ENCODE measurements at regions not wholly inside any gene's neighbourhood (a gene's known extent, or its start where the extent isn't known, plus 50 kb on each side); places are given as distances from the start of the nearest gene placed in this dataset.

GRCh38 chr5:116660929-116661328 is 86.3 kb upstream of the SEMA6A start:
- DNase-seq (ENCODE audit: low read depth, low spot score): no peak

- DNase-seq (ENCODE audit: low read depth, low spot score): no peak
Observed at GRCh38 chr5:116658830-116659229, 84.2 kb upstream of the SEMA6A start.

GRCh38 chr5:116658141-116658540 is 83.5 kb upstream of the SEMA6A start:
- no peak for DNase-seq (ENCODE audit: low read depth, low spot score)

- no peak for DNase-seq (ENCODE audit: low read depth, low spot score)
Observed at GRCh38 chr5:116655431-116655830, 80.8 kb upstream of the SEMA6A start.

DNA sequence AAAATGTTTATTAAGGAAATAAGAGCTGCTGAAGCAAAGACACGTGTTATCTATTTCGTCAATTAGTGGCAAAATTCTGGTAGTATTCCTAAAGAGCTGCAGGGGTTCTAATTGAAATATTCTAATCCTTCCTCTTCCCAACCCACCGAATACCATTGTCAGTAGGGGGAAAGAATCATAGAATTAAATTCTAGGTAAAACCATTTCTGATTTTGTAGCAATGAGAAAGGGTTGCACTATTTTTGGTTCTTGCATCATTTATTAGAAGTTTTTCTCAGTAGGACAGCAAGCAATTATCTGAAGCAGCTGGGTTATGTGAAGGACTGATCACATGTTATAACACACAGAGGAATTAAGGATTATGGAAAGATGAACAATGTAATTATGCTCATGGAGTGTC is 80.3 kb upstream of the SEMA6A start:
- no peak for DNase-seq (ENCODE audit: low read depth, low spot score)

GRCh38 chr5:116652903-116653302 is 78.3 kb upstream of the SEMA6A start:
- DNase-seq (ENCODE audit: low read depth, low spot score): no peak

DNA sequence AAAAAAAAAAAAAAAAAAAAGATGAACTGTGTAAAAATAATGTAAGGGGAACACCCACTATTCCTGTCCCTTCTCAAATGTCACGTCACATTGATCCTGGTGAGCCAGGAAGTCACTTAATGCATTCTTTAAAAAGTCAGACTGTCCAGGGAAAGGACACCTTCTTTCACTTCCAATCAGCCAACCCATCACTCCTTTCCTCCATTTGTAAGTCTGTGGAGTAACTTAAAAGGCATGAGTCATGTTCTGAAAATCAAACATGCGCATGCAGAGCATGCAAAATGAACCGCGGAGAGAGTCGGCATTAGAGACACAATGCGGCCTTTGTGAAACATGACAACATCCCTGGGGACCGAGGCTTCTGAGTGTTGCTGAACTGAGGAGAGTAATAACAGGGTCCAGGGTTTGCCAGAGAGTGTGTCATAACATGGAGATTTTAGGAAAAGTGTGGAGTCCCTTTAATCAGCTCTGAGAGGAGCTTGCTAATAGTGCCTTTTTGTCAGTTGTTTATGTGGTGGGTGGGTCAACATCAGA is 77.6 kb upstream of the SEMA6A start:
- no peak for DNase-seq (ENCODE audit: low read depth, low spot score)

GRCh38 chr5:116651653-116652052 is 77.0 kb upstream of the SEMA6A start:
- no peak for DNase-seq (ENCODE audit: low read depth, low spot score)

GRCh38 chr5:116650964-116651363 is 76.3 kb upstream of the SEMA6A start:
- DNase-seq (ENCODE audit: low read depth, low spot score): no peak

- DNase-seq (ENCODE audit: low read depth, low spot score): no peak
Observed at GRCh38 chr5:116650544-116650943, 75.9 kb upstream of the SEMA6A start.

- DNase-seq (ENCODE audit: low read depth, low spot score): no peak
Observed at GRCh38 chr5:116646611-116647289, 72.1 kb upstream of the SEMA6A start.

DNA sequence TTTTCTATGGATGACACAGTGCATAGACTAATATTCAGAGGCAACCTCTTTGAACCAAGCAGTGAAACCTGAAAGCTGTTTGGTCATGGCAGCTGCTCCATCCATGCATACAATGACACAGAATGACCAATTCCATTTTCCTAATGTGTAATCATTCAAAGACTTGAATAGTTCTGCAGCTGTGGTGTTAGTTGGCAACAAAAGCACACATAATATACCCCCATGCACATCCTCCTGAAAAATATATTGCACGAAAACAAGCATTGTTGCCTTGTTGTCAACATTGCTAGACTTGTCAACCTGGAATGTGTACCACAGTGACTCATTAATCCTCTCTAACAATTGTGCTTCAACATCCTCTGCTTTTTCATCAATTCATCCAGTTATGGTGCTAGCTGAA is 71.0 kb upstream of the SEMA6A start:
- no peak for DNase-seq (ENCODE audit: low read depth, low spot score)

DNA sequence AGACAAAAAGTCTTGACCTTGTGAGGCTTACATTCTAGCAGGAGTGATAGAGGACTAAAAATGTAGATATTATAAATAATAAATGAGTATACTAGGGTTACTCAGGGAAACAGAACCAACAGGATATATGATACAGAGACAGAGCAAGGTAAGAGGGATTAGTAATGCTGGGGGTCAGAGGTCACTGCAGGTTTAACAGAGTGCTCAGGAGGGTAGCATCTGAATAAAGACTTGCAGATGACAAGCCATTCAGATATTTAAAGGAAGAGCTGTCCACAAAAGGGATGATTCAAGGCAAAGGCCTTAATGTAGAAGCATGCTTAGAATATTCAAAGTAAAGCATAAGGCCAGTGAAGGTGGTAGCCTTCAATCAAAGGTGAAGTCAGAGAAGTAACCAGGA is 65.6 kb upstream of the SEMA6A start:
- no peak for DNase-seq (ENCODE audit: low read depth, low spot score)

DNA sequence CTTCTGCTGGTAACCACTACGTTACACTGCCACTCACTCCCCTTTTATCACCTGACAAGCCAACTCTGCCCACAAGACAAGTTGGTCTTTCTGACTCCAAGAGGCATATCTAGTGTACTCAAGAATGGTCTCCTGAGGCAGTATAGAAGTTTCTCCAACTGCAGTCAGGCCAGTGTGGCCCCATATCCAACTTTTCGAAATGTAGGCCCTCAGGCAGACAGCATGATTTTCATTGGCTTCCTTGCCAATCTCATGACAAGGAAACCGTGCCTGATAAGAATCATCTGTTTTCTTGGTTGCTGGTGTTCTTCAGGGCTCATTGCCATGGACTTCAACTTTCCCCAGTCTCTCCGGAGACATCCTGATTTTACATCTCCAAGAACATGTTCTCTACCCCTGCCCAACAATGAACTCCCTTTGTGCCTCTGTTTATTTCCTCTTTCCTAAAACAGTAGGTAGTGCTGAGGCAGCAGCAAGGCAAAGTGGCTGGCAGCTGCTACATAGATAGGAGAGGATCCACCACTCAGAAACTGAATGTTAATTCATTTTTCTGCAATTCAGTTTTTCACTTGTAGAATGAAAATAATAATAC is 62.6 kb upstream of the SEMA6A start:
- DNase-seq (ENCODE audit: low read depth, low spot score): no peak

- no peak for DNase-seq (ENCODE audit: low read depth, low spot score)
Observed at GRCh38 chr5:116632890-116633289, 58.3 kb upstream of the SEMA6A start.

GRCh38 chr5:116631147-116631546 is 56.5 kb upstream of the SEMA6A start:
- DNase-seq (ENCODE audit: low read depth, low spot score): no peak

DNA sequence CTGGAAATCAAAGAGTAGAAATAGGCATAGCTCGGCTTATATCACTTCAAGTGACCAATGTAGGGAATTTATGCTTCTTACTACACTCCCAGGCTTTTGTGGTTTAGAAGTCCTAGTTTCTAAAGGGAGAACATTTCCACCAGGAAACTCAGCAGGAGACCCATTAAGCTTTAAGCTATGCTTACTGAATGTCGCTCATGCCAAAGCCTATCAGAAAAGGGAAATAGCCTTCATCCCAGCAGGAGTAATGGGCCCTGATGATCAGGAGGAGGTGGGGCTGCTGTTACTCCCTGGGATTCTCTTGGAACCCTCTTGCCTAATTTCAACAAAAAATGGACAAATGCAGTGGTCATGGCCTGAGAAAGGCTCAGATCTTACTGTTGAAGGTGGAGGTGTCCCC is 54.5 kb upstream of the SEMA6A start:
- DNase-seq (ENCODE audit: low read depth, low spot score): no peak

DNA sequence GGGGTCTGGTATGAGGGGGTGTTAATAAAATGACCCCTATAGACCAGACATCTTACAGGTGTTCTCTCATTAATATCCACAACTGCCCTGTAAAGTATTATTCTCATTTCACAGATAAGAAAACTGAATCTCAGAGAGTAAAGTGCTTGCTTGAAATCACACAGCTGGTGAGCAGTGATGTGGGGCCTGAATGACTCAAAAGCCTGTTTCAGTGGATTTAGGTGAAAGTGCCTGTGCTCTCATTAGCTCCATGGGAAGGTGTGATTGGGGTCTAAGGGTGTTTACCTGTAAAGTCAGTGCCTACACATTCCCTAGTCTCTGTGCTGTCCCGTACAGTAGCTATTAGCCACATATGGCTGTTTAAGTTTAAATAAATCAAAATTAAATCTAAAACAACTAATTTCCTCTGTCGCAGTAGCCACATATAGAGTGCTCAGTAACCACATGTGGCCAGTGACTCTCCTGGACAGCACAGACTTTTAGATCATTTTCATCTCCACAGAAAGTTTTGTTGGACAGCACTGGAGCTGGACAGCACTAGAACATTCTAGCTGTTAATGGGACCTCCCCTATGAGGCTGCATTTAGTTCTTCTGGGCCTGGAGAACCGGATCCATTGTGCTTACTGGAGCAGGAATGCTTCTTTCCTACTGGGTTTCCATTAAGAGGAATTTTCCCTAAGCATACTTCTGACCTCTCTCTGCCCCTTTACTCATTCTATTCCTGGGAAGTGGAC is 52.5 kb upstream of the SEMA6A start:
- DNase-seq (ENCODE audit: low read depth, low spot score): no peak

DNA sequence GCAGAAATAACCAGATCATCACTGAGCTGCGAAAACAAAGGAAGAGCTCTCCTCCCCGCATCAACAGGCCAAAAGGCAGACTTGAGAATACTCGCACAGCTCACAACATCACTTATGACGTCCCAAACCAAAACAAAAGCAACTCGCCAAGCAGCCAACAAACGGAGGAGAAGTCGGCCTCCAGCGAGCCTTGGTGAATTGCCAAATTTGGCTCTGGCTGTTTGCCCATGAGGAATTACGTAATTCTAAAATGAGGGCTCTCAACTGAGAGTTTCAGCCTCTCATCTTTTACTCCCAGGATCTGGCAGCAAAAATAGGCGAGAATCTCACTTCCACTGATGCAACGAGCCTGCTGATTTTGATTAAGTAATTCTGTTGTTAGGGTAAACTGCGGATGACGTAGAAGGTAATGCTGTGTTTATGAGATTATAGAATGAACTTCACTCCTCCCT is 51.7 kb upstream of the SEMA6A start:
- DNase-seq (ENCODE audit: low read depth, low spot score): no peak

Data from activated CD4-positive, CD25-positive, alpha-beta regulatory T cell treated with anti-CD3 and anti-CD28 coated beads, Interleukin-2, amount 50 U/mL, for 16 hours (primary cell).